GM19324 (cell line): ENCODE measurements at regions not wholly inside any gene's neighbourhood (a gene's known extent, or its start where the extent isn't known, plus 50 kb on each side); places are given as distances from the start of the nearest gene placed in this dataset.

Experiments
- ATAC-seq: cut with Tn5 transposase; IDR thresholded peaks from one replicate; pipeline ENCODE4 v1.9.1; 2021; ENCODE audit warnings: mild to moderate bottlenecking, moderate library complexity; ENCODE audit not compliant: unreplicated experiment, low FRiP score

GRCh38 chr2:187918996-187919821 is 365.0 kb upstream of the TFPI start:
- ATAC-seq, result no peak

GRCh38 chr2:187920511-187920910 is 366.3 kb upstream of the TFPI start:
- no peak for ATAC-seq

GRCh38 chr2:187922846-187923245 is 368.6 kb upstream of the TFPI start:
- ATAC-seq, result no peak

- no peak for ATAC-seq
Measured at GRCh38 chr2:187924293-187924692, 367.4 kb upstream of the GULP1 start.

GRCh38 chr2:187934236-187934635 is 357.4 kb upstream of the GULP1 start:
- ATAC-seq, result no peak

GRCh38 chr2:187934692-187935091 is 357.0 kb upstream of the GULP1 start:
- ATAC-seq, result no peak

- ATAC-seq, result no peak
Measured at GRCh38 chr2:187935126-187935525, 356.5 kb upstream of the GULP1 start.

- ATAC-seq, result no peak
Measured at GRCh38 chr2:187936228-187936627, 355.4 kb upstream of the GULP1 start.

GRCh38 chr2:187939180-187939579 is 352.5 kb upstream of the GULP1 start:
- ATAC-seq, result no peak

- ATAC-seq, result no peak
Measured at GRCh38 chr2:187942876-187943275, 348.8 kb upstream of the GULP1 start.

GRCh38 chr2:187943772-187944369 is 347.8 kb upstream of the GULP1 start:
- no peak for ATAC-seq

- no peak for ATAC-seq
Measured at GRCh38 chr2:187949859-187950258, 341.8 kb upstream of the GULP1 start.

GRCh38 chr2:187951470-187952218 is 340.0 kb upstream of the GULP1 start:
- ATAC-seq, result no peak

- ATAC-seq, result no peak
Measured at GRCh38 chr2:187956906-187957534, 334.7 kb upstream of the GULP1 start.

GRCh38 chr2:187959821-187960220 is 331.9 kb upstream of the GULP1 start:
- ATAC-seq, result no peak

GRCh38 chr2:187962538-187962937 is 329.1 kb upstream of the GULP1 start:
- ATAC-seq, result no peak

GRCh38 chr2:187964746-187965145 is 326.9 kb upstream of the GULP1 start:
- no peak for ATAC-seq

- no peak for ATAC-seq
Measured at GRCh38 chr2:187966924-187967323, 324.8 kb upstream of the GULP1 start.

GRCh38 chr2:187971893-187972292 is 319.8 kb upstream of the GULP1 start:
- no peak for ATAC-seq

GRCh38 chr2:187976259-187976985 is 315.3 kb upstream of the GULP1 start:
- no peak for ATAC-seq
